Right atrium auricular region (tissue), 2 donors: ENCODE measurements at regions not wholly inside any gene's neighbourhood (a gene's known extent, or its start where the extent isn't known, plus 50 kb on each side); places are given as distances from the start of the nearest gene placed in this dataset.

Source experiments
- DNase-seq: peaks from one replicate; pipeline ENCODE4 v3.0.0-alpha.2; 2019; ENCODE audit warnings: low spot score
- H3K27ac ChIP-seq, 2 donors: fragments of 200-600 bp; sonication (generic); 1 replicate in 1 of 2; 2 replicates in 1 of 2; pipeline ENCODE4 v1.5.1; 2016 to 2019
- H3K27me3 ChIP-seq, 2 donors: fragments of 200-600 bp; sonication (generic); one replicate each; pipeline versions ENCODE4 v1.5.1 to v1.6.0; 2017 to 2019
- H3K36me3 ChIP-seq: fragments of 200-600 bp; sonication (generic); one replicate; pipeline ENCODE4 v1.5.1; 2016
- H3K4me1 ChIP-seq, 2 donors: fragments of 200-600 bp; sonication (generic); one replicate each; pipeline versions ENCODE4 v1.5.1 to v1.6.0; 2017 to 2019
- H3K4me3 ChIP-seq, 2 donors: fragments of 200-600 bp; sonication (generic); 1 replicate in 1 of 2; 2 replicates in 1 of 2; pipeline ENCODE4 v1.5.1; 2017 to 2019; ENCODE audit warnings: mild to moderate bottlenecking in 1 of 2, moderate library complexity in 1 of 2
- H3K9me3 ChIP-seq, 2 donors: fragments of 200-600 bp; sonication (generic); one replicate each; pipeline ENCODE4 v1.5.1; 2019
- TF ChIP-seq, protein P1 (sequence below), 2 donors: fragments of 200-600 bp; sonication (generic); IDR thresholded peaks; one replicate each; pipeline ENCODE4 v1.5.1; 2019; ENCODE audit warnings: antibody characterized with exemption in 2 of 2

DNA sequence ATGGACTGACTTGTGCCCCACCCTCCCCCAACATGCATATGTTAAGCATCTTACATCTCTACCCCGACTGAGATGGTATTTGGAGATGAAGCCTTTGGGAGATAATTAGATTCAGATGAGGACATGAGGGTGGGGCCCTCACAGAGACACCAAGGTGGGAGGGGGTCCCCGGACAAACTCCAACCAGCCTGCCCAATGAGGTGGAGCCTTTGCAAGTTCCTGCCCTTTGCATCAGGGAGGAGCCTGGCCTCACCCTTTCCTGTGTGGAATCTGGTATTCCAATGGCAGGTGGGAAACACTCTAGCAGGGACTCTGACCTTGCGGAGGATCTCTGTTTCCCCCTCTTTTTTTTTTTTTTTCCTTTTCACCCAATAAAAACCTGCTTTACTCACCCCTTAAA is 589.9 kb upstream of the BOD1L1 start:
- TF ChIP-seq, protein P1, sequence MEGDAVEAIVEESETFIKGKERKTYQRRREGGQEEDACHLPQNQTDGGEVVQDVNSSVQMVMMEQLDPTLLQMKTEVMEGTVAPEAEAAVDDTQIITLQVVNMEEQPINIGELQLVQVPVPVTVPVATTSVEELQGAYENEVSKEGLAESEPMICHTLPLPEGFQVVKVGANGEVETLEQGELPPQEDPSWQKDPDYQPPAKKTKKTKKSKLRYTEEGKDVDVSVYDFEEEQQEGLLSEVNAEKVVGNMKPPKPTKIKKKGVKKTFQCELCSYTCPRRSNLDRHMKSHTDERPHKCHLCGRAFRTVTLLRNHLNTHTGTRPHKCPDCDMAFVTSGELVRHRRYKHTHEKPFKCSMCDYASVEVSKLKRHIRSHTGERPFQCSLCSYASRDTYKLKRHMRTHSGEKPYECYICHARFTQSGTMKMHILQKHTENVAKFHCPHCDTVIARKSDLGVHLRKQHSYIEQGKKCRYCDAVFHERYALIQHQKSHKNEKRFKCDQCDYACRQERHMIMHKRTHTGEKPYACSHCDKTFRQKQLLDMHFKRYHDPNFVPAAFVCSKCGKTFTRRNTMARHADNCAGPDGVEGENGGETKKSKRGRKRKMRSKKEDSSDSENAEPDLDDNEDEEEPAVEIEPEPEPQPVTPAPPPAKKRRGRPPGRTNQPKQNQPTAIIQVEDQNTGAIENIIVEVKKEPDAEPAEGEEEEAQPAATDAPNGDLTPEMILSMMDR (IDR thresholded peaks at IDR 0.05): no peak
- no peaks in the 10 kb centered on the region for H3K27me3 ChIP-seq
- H3K4me3 ChIP-seq: no peak overlapping the region
- no peaks in the 10 kb centered on the region for H3K36me3 ChIP-seq
- H3K27ac ChIP-seq: no peak overlapping the region
- peaks cover 0 to under 1% of the 10 kb centered on the region in 2 donors for H3K4me1 ChIP-seq
- DNase-seq: no peak
- H3K9me3 ChIP-seq: peaks cover 0 to 4% of the 10 kb centered on the region in 2 donors

DNA sequence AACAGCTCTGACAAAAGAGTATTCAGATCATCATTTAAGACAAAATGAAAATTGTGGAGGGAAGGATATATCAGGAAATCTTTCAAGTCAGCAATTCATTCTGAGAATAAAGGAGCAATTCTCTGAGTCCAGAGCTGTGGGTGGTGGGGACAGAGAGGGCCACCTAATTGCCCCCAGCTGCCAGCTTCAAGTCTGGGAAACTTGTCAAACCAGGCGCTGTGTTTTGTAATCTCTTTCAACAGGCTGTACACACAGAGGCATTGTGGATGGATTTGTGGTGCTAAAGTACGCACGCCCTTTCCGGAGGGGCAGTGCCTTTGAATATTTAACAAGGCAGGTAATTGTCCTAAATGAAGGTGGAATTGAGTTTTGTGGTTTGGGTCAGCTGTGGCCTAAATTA is 591.1 kb upstream of the BOD1L1 start:
- no peak overlapping the region for H3K4me3 ChIP-seq
- H3K27ac ChIP-seq: no peak overlapping the region
- H3K9me3 ChIP-seq: no peaks in the 10 kb centered on the region
- H3K27me3 ChIP-seq: no peaks in the 10 kb centered on the region
- peaks cover 0 to 12% of the 10 kb centered on the region in 2 donors for H3K4me1 ChIP-seq
- no peaks in the 10 kb centered on the region for H3K36me3 ChIP-seq
- no peak for DNase-seq
- TF ChIP-seq, protein P1 (IDR thresholded peaks at IDR 0.05): no peak

GRCh38 chr4:14221176-14221575 is 593.7 kb upstream of the BOD1L1 start:
- H3K36me3 ChIP-seq: no peaks in the 10 kb centered on the region
- TF ChIP-seq, protein P1 (IDR thresholded peaks at IDR 0.05): no peak
- peaks cover 0 to 18% of the 10 kb centered on the region in 2 donors for H3K4me1 ChIP-seq
- H3K27ac ChIP-seq: no peak overlapping the region
- no peak for DNase-seq
- H3K4me3 ChIP-seq: no peak overlapping the region
- no peaks in the 10 kb centered on the region for H3K27me3 ChIP-seq
- no peaks in the 10 kb centered on the region for H3K9me3 ChIP-seq

DNA sequence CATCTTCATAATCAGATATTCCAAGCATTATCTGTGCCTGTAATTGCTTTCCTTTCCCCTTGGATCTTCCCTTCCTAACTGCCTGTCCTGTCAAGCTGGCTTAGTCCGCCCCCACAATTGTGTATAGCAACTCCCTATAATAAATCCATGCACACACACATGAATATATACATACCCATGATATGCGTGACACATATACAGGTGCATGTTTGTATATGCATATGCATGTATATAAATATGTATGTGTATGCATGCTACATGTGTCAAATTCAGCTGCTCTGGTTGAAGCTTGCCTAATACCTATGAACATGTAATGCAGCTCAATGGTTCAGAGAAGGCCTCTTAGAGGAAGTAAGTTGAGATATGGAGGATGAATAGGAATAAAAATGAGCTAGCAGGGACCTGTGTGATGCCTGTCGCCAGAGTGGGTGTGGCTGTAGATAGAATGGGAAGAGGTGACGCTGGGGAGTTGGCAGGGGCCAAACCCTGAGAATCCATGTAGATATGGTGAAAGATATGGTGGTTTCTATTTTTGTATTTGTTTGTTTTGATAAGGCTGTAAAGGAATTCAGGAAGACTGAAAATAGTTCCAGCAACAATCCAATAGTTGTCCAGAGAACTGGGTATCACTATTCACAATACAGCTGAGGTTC is 595.0 kb upstream of the BOD1L1 start:
- Histone ChIP-seq H3K36me3 (no peaks in the 10 kb centered on the region), H3K27ac (peak overlapping the region; percentile 13 to 74), H3K4me3 (no peak overlapping the region), H3K27me3 (no peaks in the 10 kb centered on the region), H3K9me3 (no peaks in the 10 kb centered on the region), H3K4me1 (peaks cover 0 to 18% of the 10 kb centered on the region in 2 donors)
- DNase-seq: no peak
- TF ChIP-seq, protein P1 (IDR thresholded peaks at IDR 0.05): no peak

- peak overlapping the region; percentile 13 to 74 for H3K27ac ChIP-seq
- no peaks in the 10 kb centered on the region for H3K9me3 ChIP-seq
- H3K27me3 ChIP-seq: no peaks in the 10 kb centered on the region
- H3K4me3 ChIP-seq: no peak overlapping the region
- H3K36me3 ChIP-seq: no peaks in the 10 kb centered on the region
- H3K4me1 ChIP-seq: peaks cover 0 to 18% of the 10 kb centered on the region in 2 donors
- TF ChIP-seq, protein P1 (IDR thresholded peaks at IDR 0.05): no peak
- no peak for DNase-seq
Measured at GRCh38 chr4:14223461-14223860, 595.9 kb upstream of the BOD1L1 start.

DNA sequence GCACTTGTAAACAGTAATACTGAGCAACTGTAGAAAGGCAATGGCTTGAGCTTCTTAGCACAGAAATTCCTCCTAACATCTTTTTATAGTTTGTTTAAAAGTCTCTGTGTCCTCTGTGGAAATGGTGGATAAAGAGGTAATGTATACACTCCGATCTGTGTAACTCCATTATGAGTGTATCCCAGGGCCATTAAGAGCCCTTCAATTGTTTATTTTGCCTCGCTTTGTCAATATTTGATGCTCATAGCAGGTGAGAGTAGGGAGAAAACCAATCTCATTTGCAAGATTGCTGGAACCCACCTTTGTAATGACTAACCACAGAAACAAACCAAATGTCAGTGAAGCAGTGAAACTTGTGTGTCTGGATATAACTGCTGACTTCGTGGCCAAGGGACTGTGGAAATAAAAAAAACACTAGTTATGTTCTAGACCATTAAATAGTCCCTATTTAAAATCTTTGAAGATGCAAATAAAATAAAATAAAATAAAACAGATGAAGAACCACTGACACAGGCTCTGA is 598.2 kb upstream of the BOD1L1 start:
- no peak overlapping the region for H3K4me3 ChIP-seq
- H3K4me1 ChIP-seq: peaks cover 0 to 18% of the 10 kb centered on the region in 2 donors
- DNase-seq: no peak
- H3K27ac ChIP-seq: no peak overlapping the region
- no peaks in the 10 kb centered on the region for H3K36me3 ChIP-seq
- TF ChIP-seq, protein P1 (IDR thresholded peaks at IDR 0.05): no peak
- no peaks in the 10 kb centered on the region for H3K27me3 ChIP-seq
- no peaks in the 10 kb centered on the region for H3K9me3 ChIP-seq
